ENCODE measurements at regions not wholly inside any gene's neighbourhood (a gene's known extent, or its start where the extent isn't known, plus 50 kb on each side); places are given as distances from the start of the nearest gene placed in this dataset.
"Not testable (repeated sequence)": the region's sequence is repeated elsewhere in the genome, so short reads cannot be mapped to it uniquely, and the experiment has no call there.

DNA sequence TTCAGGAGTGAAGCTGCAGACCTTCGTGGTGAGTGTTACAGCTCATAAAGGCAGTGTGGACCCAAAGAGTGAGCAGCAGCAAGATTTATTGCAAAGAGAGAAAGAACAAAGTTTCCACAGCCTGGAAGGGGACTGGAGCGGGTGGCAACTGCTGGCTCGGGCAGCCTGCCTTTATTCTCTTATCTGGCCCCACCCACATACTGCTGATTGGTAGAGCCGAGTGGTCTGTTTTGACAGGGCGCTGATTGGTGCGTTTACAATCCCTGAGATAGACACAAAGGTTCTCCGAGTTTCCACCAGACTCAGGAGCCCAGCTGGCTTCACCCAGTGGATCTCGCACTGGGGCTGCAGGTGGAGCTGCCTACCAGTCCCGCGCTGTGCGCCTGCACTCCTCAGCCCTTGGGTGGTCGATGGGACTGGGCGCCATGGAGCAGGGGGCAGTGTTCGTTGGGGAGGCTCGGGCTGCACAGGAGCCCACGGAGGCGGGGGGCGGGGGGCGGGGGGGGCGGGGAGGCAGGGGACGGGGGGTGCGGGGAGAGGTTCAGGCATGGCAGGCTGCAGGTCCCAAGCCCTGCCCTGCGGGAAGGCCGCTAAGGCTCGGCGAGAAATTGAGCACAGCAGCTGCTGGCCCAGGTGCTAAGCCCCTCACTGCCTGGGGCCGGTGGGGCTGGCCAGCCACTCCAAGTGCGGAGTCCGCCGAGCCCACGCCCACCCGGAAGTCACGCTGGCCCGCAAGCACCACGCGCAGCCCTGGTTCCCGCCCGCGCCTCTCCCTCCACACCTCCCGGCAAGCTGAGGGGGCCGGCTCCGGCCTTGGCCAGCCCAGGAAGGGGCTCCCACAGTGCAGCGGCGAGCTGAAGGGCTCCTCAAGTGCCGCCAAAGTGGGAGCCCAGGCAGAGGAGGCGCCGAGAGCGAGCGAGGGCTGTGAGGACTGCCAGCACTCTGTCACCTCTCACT is 59.9 kb upstream of the EN2 start:
- H3K36me3 ChIP-seq (ENCODE audit: control insufficient read depth, insufficient read depth, low read length); H3K9ac ChIP-seq (ENCODE audit: insufficient read depth in 1 of 2, low read depth in 2 of 2, low read length in 2 of 2); DNase-seq (ENCODE audit: extremely low read depth in 1 of 4, low spot score in 3 of 4); H3K27ac ChIP-seq (ENCODE audit: extremely low read depth, low read depth, low read length); BruUV-seq (replicated peaks); intact Hi-C loops (cut with micrococcal nuclease); H3K4me3 ChIP-seq; FAIRE-seq; H4K20me1 ChIP-seq (replicated peaks; ENCODE audit: control insufficient read depth, insufficient read depth, low read length); H3K9me3 ChIP-seq (replicated peaks; ENCODE audit: control insufficient read depth, insufficient read depth, low read depth, low read length); CTCF ChIA-PET (ENCODE audit: low intra/inter-chr PET ratio); H3K9me1 ChIP-seq (ENCODE audit: control insufficient read depth, insufficient read depth, low read length); H3K79me2 ChIP-seq (ENCODE audit: control insufficient read depth, insufficient read depth, low read length); ATAC-seq; H2AFZ ChIP-seq (ENCODE audit: low read depth, low read length); H3K4me2 ChIP-seq (ENCODE audit: insufficient read depth, low read length): not testable (repeated sequence)
- peaks cover 0 to 14% of the 10 kb centered on the region in 2 experiments; a peak in 1 of 5 replicates for H3K4me1 ChIP-seq (replicated peaks in 1 of 2; ENCODE audit: control insufficient read depth in 2 of 2, insufficient read depth in 2 of 2, low read length in 2 of 2)
- POLR2A ChIA-PET: interaction anchor here (0.6 to 1.0 kb wide), 3 partner anchors 15 to 175 kb away, joined by 3 read pairs; no protein-coding TSS in a partner anchor
- H3K27me3 ChIP-seq (ENCODE audit: control insufficient read depth in 2 of 2, insufficient read depth in 2 of 2, low read length in 2 of 2): peaks cover 39 to 83% of the 10 kb centered on the region in 2 experiments
- WGBS (ENCODE audit: insufficient coverage, low coverage, missing lambda C conversion rate): 28% methylated on average over 31 of the region's 49 CpGs
- TF ChIP-seq, protein P1, sequence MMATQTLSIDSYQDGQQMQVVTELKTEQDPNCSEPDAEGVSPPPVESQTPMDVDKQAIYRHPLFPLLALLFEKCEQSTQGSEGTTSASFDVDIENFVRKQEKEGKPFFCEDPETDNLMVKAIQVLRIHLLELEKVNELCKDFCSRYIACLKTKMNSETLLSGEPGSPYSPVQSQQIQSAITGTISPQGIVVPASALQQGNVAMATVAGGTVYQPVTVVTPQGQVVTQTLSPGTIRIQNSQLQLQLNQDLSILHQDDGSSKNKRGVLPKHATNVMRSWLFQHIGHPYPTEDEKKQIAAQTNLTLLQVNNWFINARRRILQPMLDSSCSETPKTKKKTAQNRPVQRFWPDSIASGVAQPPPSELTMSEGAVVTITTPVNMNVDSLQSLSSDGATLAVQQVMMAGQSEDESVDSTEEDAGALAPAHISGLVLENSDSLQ (IDR thresholded peaks at IDR 0.05): 0 out of 2 replicates have a peak, but pooled peaks have one; percentile 6
- 0 out of 2 replicates have a peak, but pooled peaks have one; percentile 24 for TF ChIP-seq RBFOX2 (IDR thresholded peaks at IDR 0.05; ENCODE audit: low read depth, low read length)
- TF ChIP-seq NFYB (IDR thresholded peaks at IDR 0.05; ENCODE audit: extremely low read depth, insufficient read length): peak; percentile 80
- peak; percentile 87; the same call in 1 of the 2 replicates for TF ChIP-seq SREBF1 (IDR thresholded peaks at IDR 0.05; ENCODE audit: borderline replicate concordance, low read depth, low read length)
- peak; percentile 58; the same call in 1 of the 2 replicates for TF ChIP-seq POLR2A (conservative IDR thresholded peaks at IDR 0.05)
- TF ChIP-seq, protein P2, sequence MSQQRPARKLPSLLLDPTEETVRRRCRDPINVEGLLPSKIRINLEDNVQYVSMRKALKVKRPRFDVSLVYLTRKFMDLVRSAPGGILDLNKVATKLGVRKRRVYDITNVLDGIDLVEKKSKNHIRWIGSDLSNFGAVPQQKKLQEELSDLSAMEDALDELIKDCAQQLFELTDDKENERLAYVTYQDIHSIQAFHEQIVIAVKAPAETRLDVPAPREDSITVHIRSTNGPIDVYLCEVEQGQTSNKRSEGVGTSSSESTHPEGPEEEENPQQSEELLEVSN (IDR thresholded peaks at IDR 0.05; ENCODE audit: borderline replicate concordance in 1 of 2, extremely low read depth in 1 of 2, insufficient read depth in 1 of 2, insufficient read length in 1 of 2, low read depth in 1 of 2, low read length in 1 of 2, poor library complexity in 1 of 2, severe bottlenecking in 1 of 2): peak in 1 of 2 experiments; percentile 28
- in situ Hi-C loops (cut with MboI): loop anchor here (25.0 kb wide), 1 partner anchor 364 kb away; no protein-coding TSS in a partner anchor

Data from K562 (cell line).